Tibial artery (tissue), 4 donors: ENCODE measurements at regions not wholly inside any gene's neighbourhood (a gene's known extent, or its start where the extent isn't known, plus 50 kb on each side); places are given as distances from the start of the nearest gene placed in this dataset.

ENCODE experiments used
- DNase-seq, 2 donors: peaks; one replicate each; pipeline ENCODE4 v3.0.0-alpha.2; 2019
- H3K27ac ChIP-seq, 2 donors: fragments of 200-600 bp; sonication (generic) in 1 of 2; 1 replicate in 1 of 2; 2 replicates in 1 of 2; pipeline ENCODE4 v1.5.1; 2018 to 2019; ENCODE audit warnings: mild to moderate bottlenecking in 1 of 2
- H3K27me3 ChIP-seq, 2 donors: fragments of 200-600 bp; sonication (generic) in 1 of 2; one replicate each; pipeline versions ENCODE4 v1.5.1 to v1.6.0; 2016 to 2019
- H3K36me3 ChIP-seq, 3 donors: fragments of 200-600 bp; sonication (generic) in 2 of 3; one replicate each; pipeline ENCODE4 v1.5.1; 2016 to 2019; ENCODE audit warnings: mild to moderate bottlenecking in 2 of 3
- H3K4me1 ChIP-seq, 4 donors: fragments of 200-600 bp; sonication (generic) in 2 of 4; 1 replicate in 3 of 4; 2 replicates in 1 of 4; pipeline ENCODE4 v1.5.1; 2016 to 2019
- H3K4me3 ChIP-seq, 2 donors: fragments of 200-600 bp; sonication (generic) in 1 of 2; 1 replicate in 1 of 2; 2 replicates in 1 of 2; pipeline ENCODE4 v1.5.1; 2018 to 2019; ENCODE audit warnings: mild to moderate bottlenecking in 2 of 2
- H3K9me3 ChIP-seq, 3 donors: fragments of 200-600 bp; sonication (generic) in 1 of 3; one replicate each; pipeline ENCODE4 v1.5.1; 2016 to 2019
- CTCF ChIP-seq, 2 experiments: fragments of 200-600 bp in 1 of 2; fragments of 450-650 bp in 1 of 2; IDR thresholded peaks; one replicate each; pipeline ENCODE4 v1.5.1; 2017 to 2019; ENCODE audit warnings: antibody characterized with exemption in 2 of 2, mild to moderate bottlenecking in 1 of 2, moderate library complexity in 1 of 2
- intact Hi-C: fragments of 100-400 bp; cut with DNase I; formaldehyde crosslinking; loops from one replicate; pipeline ENCODE4 v1.15.0; 2023; ENCODE audit warnings: low total_unique reads

- Histone ChIP-seq H3K4me3 (no peak overlapping the region), H3K36me3 (no peaks in the 10 kb centered on the region), H3K4me1 (peaks cover under 1 to 11% (median 7%) of the 10 kb centered on the region in 4 donors), H3K27ac (no peak overlapping the region), H3K27me3 (no peaks in the 10 kb centered on the region), H3K9me3 (no peaks in the 10 kb centered on the region)
- no peak for TF ChIP-seq CTCF (IDR thresholded peaks at IDR 0.05)
- no peak for DNase-seq
- intact Hi-C loops, result no loop called here
These were observed 55.1 kb upstream of the FAM20C start for GRCh38 chr7:137094-137891.

- DNase-seq, result peak in 1 of 2 donors; percentile 61
- no peaks in the 10 kb centered on the region for H3K36me3 ChIP-seq
- H3K27ac ChIP-seq, result no peak overlapping the region
- no peak overlapping the region for H3K4me3 ChIP-seq
- H3K9me3 ChIP-seq, result no peaks in the 10 kb centered on the region
- no peak for TF ChIP-seq CTCF (IDR thresholded peaks at IDR 0.05)
- H3K27me3 ChIP-seq, result no peaks in the 10 kb centered on the region
- intact Hi-C loops, result no loop called here
- peaks cover 4 to 30% (median 19%) of the 10 kb centered on the region in 4 donors for H3K4me1 ChIP-seq
These were observed 53.2 kb upstream of the FAM20C start for GRCh38 chr7:139131-139530.

DNA sequence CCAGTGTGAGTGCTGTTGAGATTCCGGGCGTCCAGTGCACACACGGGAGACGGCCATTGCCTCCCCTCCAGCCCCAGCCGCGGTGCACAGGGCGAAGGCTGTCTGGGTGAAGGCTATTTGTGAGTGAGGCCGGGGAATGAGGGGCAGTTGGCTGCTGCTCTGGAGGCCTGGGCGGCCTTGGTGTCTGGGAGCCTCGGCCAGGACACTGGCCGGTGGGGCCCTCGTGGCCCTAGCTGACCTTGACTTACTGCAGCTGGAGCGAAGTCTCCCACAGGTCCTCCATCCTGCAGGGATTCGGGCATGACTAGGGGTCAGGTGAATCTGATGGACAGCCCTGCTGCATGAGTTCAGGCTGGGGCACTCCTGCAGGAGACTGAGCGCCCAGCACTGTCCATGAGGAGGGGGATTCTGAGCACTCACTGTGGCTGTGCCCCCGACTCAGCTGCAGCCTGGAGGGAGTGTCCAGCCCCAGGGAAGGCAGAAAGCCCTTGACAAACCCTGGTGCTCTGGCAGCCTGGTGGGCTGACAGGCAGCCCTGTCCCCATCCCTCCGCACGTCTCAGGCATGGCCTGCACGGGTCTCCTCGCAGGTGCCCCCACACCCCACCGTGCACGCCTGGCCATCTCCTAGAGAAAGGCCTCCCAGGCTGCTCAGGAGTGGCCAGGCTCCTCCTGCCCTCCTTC lies 52.7 kb upstream of the FAM20C start:
- TF ChIP-seq CTCF (IDR thresholded peaks at IDR 0.05), result no peak
- Histone ChIP-seq H3K27ac (no peak overlapping the region), H3K27me3 (no peaks in the 10 kb centered on the region), H3K9me3 (no peaks in the 10 kb centered on the region), H3K36me3 (no peaks in the 10 kb centered on the region), H3K4me1 (peaks cover 4 to 33% (median 19%) of the 10 kb centered on the region in 4 donors), H3K4me3 (no peak overlapping the region)
- peak in 1 of 2 donors; percentile 54 for DNase-seq
- intact Hi-C loops, result no loop called here

DNA sequence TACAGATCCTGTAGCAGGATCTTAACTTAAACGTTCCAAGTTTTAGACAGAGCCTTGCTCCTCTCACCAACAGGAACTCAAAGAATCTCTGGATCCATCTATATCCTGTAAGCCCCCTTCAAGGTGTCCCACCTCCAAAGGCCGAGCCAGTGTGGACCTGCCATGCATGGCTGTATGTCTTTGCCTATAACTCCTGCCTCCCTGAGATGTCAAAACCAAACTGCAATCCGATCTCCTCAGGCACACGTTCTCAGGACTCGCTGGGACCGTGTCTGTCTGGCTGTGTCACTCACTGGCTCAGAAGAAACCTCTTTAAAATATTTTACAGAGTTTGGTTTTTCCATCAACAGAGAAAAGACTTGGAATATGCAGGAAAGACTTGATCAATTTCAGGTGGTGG lies 51.4 kb upstream of the FAM20C start:
- no peaks in the 10 kb centered on the region for H3K36me3 ChIP-seq
- intact Hi-C loops, result no loop called here
- H3K27ac ChIP-seq, result peak overlapping the region; percentile 74 to 75
- no peaks in the 10 kb centered on the region for H3K27me3 ChIP-seq
- H3K9me3 ChIP-seq, result no peaks in the 10 kb centered on the region
- TF ChIP-seq CTCF (IDR thresholded peaks at IDR 0.05), result no peak
- H3K4me3 ChIP-seq, result no peak overlapping the region
- H3K4me1 ChIP-seq, result peaks cover 4 to 33% (median 19%) of the 10 kb centered on the region in 4 donors
- no peak for DNase-seq

DNA sequence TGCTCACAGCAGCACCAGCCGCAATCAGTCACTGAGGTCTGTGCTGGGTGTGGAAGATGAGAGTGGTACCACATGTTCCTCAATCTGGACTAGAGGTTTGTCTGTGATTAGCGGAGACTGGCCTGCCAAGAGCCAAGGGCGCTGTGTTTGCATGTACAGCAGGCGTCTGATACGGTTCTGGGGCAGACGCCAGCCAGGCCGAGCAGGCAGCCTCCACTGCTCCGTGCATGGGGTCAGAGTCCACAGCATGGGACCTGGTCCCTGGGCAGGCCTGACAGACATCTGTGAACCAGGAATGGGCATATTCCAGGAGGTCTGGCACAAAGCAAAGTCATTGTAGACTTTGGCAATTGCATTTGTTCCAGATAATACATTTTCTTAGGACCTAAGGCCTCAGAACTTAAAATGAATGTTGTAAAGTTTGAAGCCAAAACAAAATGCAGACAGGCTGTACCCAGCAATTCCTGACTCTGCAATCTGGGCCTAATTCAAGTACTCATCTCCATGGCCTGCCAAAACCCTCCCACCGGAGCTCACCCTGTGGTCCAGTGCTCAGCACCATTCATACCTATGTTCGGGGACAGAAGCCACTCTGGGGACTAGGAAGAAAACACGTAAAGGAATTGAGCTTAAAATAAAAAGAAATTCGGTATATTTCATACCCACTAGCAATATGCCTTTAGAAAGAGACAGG lies 50.0 kb upstream of the FAM20C start:
- Histone ChIP-seq H3K9me3 (no peaks in the 10 kb centered on the region), H3K4me3 (no peak overlapping the region), H3K4me1 (peaks cover 4 to 33% (median 19%) of the 10 kb centered on the region in 4 donors), H3K27ac (peak overlapping the region; percentile 74 to 75), H3K27me3 (no peaks in the 10 kb centered on the region), H3K36me3 (no peaks in the 10 kb centered on the region)
- DNase-seq, result peak; percentile 64 to 94
- intact Hi-C loops, result no loop called here
- no peak for TF ChIP-seq CTCF (IDR thresholded peaks at IDR 0.05)
